ENCODE measurements at regions not wholly inside any gene's neighbourhood (a gene's known extent, or its start where the extent isn't known, plus 50 kb on each side); places are given as distances from the start of the nearest gene placed in this dataset.

- no peak overlapping the region for H3K9ac ChIP-seq (ENCODE audit: insufficient read length, low read depth)
- no peaks in the 10 kb centered on the region for H3K36me3 ChIP-seq (ENCODE audit: insufficient read depth, insufficient read length, low read length)
- DNase-seq (ENCODE audit: low read depth, low spot score): no peak
These were observed 341.8 kb upstream of the KIF2A start for GRCh38 chr5:61964201-61964600.

GRCh38 chr5:61965069-61965468, 340.9 kb upstream of the KIF2A start:
- no peak overlapping the region for H3K9ac ChIP-seq (ENCODE audit: insufficient read length, low read depth)
- H3K9me3 ChIP-seq (ENCODE audit: insufficient read depth, low read length): no peaks in the 10 kb centered on the region
- no peaks in the 10 kb centered on the region for H3K27me3 ChIP-seq (ENCODE audit: insufficient read depth, insufficient read length)
- H3K36me3 ChIP-seq (ENCODE audit: insufficient read depth, insufficient read length, low read length): no peaks in the 10 kb centered on the region
- no peaks in the 10 kb centered on the region for H3K4me1 ChIP-seq (ENCODE audit: insufficient read depth, insufficient read length)
- no peak for TF ChIP-seq ZNF274 (IDR thresholded peaks at IDR 0.05; ENCODE audit: low read depth, low read length)
- no peak for TF ChIP-seq SUZ12 (IDR thresholded peaks at IDR 0.05; ENCODE audit: extremely low read depth, insufficient read depth, insufficient read length)
- no peak for TF ChIP-seq YY1 (IDR thresholded peaks at IDR 0.05; ENCODE audit: insufficient read depth, insufficient read length)
- no peak overlapping the region for H3K4me3 ChIP-seq (ENCODE audit: insufficient read length, low read depth)
- DNase-seq (ENCODE audit: low read depth, low spot score): no peak

More at GRCh38 chr5:61964201-61964600, 341.8 kb upstream of the KIF2A start:
- H3K4me3 ChIP-seq (ENCODE audit: insufficient read length, low read depth): no peak overlapping the region
- no peaks in the 10 kb centered on the region for H3K9me3 ChIP-seq (ENCODE audit: insufficient read depth, low read length)
- no peaks in the 10 kb centered on the region for H3K4me1 ChIP-seq (ENCODE audit: insufficient read depth, insufficient read length)
- TF ChIP-seq ZNF274 (IDR thresholded peaks at IDR 0.05; ENCODE audit: low read depth, low read length) (no peak), YY1 (IDR thresholded peaks at IDR 0.05; ENCODE audit: insufficient read depth, insufficient read length) (no peak), SUZ12 (IDR thresholded peaks at IDR 0.05; ENCODE audit: extremely low read depth, insufficient read depth, insufficient read length) (no peak)
- H3K27me3 ChIP-seq (ENCODE audit: insufficient read depth, insufficient read length): no peaks in the 10 kb centered on the region

- no peak for DNase-seq (ENCODE audit: low read depth, low spot score)
- Histone ChIP-seq H3K4me1 (ENCODE audit: insufficient read depth, insufficient read length) (no peaks in the 10 kb centered on the region), H3K9ac (ENCODE audit: insufficient read length, low read depth) (no peak overlapping the region), H3K4me3 (ENCODE audit: insufficient read length, low read depth) (no peak overlapping the region), H3K36me3 (ENCODE audit: insufficient read depth, insufficient read length, low read length) (no peaks in the 10 kb centered on the region), H3K27me3 (ENCODE audit: insufficient read depth, insufficient read length) (no peaks in the 10 kb centered on the region), H3K9me3 (ENCODE audit: insufficient read depth, low read length) (no peaks in the 10 kb centered on the region)
- TF ChIP-seq ZNF274 (IDR thresholded peaks at IDR 0.05; ENCODE audit: low read depth, low read length) (no peak), YY1 (IDR thresholded peaks at IDR 0.05; ENCODE audit: insufficient read depth, insufficient read length) (no peak), SUZ12 (IDR thresholded peaks at IDR 0.05; ENCODE audit: extremely low read depth, insufficient read depth, insufficient read length) (no peak)
These were observed 340.5 kb upstream of the KIF2A start for GRCh38 chr5:61965490-61965889.

GRCh38 chr5:61966296-61966955, 339.6 kb upstream of the KIF2A start:
- no peak overlapping the region for H3K4me3 ChIP-seq (ENCODE audit: insufficient read length, low read depth)
- DNase-seq (ENCODE audit: low read depth, low spot score): no peak
- TF ChIP-seq YY1 (IDR thresholded peaks at IDR 0.05; ENCODE audit: insufficient read depth, insufficient read length) (no peak), ZNF274 (IDR thresholded peaks at IDR 0.05; ENCODE audit: low read depth, low read length) (no peak), SUZ12 (IDR thresholded peaks at IDR 0.05; ENCODE audit: extremely low read depth, insufficient read depth, insufficient read length) (no peak)
- H3K4me1 ChIP-seq (ENCODE audit: insufficient read depth, insufficient read length): no peaks in the 10 kb centered on the region
- no peak overlapping the region for H3K9ac ChIP-seq (ENCODE audit: insufficient read length, low read depth)
- H3K36me3 ChIP-seq (ENCODE audit: insufficient read depth, insufficient read length, low read length): no peaks in the 10 kb centered on the region
- no peaks in the 10 kb centered on the region for H3K9me3 ChIP-seq (ENCODE audit: insufficient read depth, low read length)
- no peaks in the 10 kb centered on the region for H3K27me3 ChIP-seq (ENCODE audit: insufficient read depth, insufficient read length)

- TF ChIP-seq ZNF274 (IDR thresholded peaks at IDR 0.05; ENCODE audit: low read depth, low read length): no peak
- no peak for TF ChIP-seq YY1 (IDR thresholded peaks at IDR 0.05; ENCODE audit: insufficient read depth, insufficient read length)
- no peak for TF ChIP-seq SUZ12 (IDR thresholded peaks at IDR 0.05; ENCODE audit: extremely low read depth, insufficient read depth, insufficient read length)
- no peaks in the 10 kb centered on the region for H3K27me3 ChIP-seq (ENCODE audit: insufficient read depth, insufficient read length)
- no peak overlapping the region for H3K9ac ChIP-seq (ENCODE audit: insufficient read length, low read depth)
- no peaks in the 10 kb centered on the region for H3K9me3 ChIP-seq (ENCODE audit: insufficient read depth, low read length)
- H3K36me3 ChIP-seq (ENCODE audit: insufficient read depth, insufficient read length, low read length): no peaks in the 10 kb centered on the region
- DNase-seq (ENCODE audit: low read depth, low spot score): no peak
- no peaks in the 10 kb centered on the region for H3K4me1 ChIP-seq (ENCODE audit: insufficient read depth, insufficient read length)
- no peak overlapping the region for H3K4me3 ChIP-seq (ENCODE audit: insufficient read length, low read depth)
These were observed 339.0 kb upstream of the KIF2A start for GRCh38 chr5:61966997-61967396.

GRCh38 chr5:61967681-61968080, 338.3 kb upstream of the KIF2A start:
- H3K36me3 ChIP-seq (ENCODE audit: insufficient read depth, insufficient read length, low read length): no peaks in the 10 kb centered on the region
- H3K9me3 ChIP-seq (ENCODE audit: insufficient read depth, low read length): no peaks in the 10 kb centered on the region
- no peaks in the 10 kb centered on the region for H3K4me1 ChIP-seq (ENCODE audit: insufficient read depth, insufficient read length)
- no peak overlapping the region for H3K4me3 ChIP-seq (ENCODE audit: insufficient read length, low read depth)
- H3K9ac ChIP-seq (ENCODE audit: insufficient read length, low read depth): no peak overlapping the region
- TF ChIP-seq SUZ12 (IDR thresholded peaks at IDR 0.05; ENCODE audit: extremely low read depth, insufficient read depth, insufficient read length) (no peak), YY1 (IDR thresholded peaks at IDR 0.05; ENCODE audit: insufficient read depth, insufficient read length) (no peak), ZNF274 (IDR thresholded peaks at IDR 0.05; ENCODE audit: low read depth, low read length) (no peak)
- no peak for DNase-seq (ENCODE audit: low read depth, low spot score)
- no peaks in the 10 kb centered on the region for H3K27me3 ChIP-seq (ENCODE audit: insufficient read depth, insufficient read length)

GRCh38 chr5:61969347-61969746, 336.7 kb upstream of the KIF2A start:
- Histone ChIP-seq H3K9me3 (ENCODE audit: insufficient read depth, low read length) (no peaks in the 10 kb centered on the region), H3K9ac (ENCODE audit: insufficient read length, low read depth) (no peak overlapping the region), H3K36me3 (ENCODE audit: insufficient read depth, insufficient read length, low read length) (no peaks in the 10 kb centered on the region), H3K4me3 (ENCODE audit: insufficient read length, low read depth) (no peak overlapping the region), H3K27me3 (ENCODE audit: insufficient read depth, insufficient read length) (no peaks in the 10 kb centered on the region), H3K4me1 (ENCODE audit: insufficient read depth, insufficient read length) (no peaks in the 10 kb centered on the region)
- TF ChIP-seq ZNF274 (IDR thresholded peaks at IDR 0.05; ENCODE audit: low read depth, low read length): no peak
- TF ChIP-seq YY1 (IDR thresholded peaks at IDR 0.05; ENCODE audit: insufficient read depth, insufficient read length): no peak
- no peak for TF ChIP-seq SUZ12 (IDR thresholded peaks at IDR 0.05; ENCODE audit: extremely low read depth, insufficient read depth, insufficient read length)
- no peak for DNase-seq (ENCODE audit: low read depth, low spot score)

Data from NT2/D1 (cell line).